GM19240 (cell line): ENCODE measurements at regions not wholly inside any gene's neighbourhood (a gene's known extent, or its start where the extent isn't known, plus 50 kb on each side); places are given as distances from the start of the nearest gene placed in this dataset.

Experiments
- DNase-seq: peaks from one replicate; pipeline ENCODE4 v3.0.0; 2011; ENCODE audit warnings: low spot score; ENCODE audit not compliant: insufficient read length

GRCh38 chr20:9920866-9921265 is 82.0 kb upstream of the PAK5 start:
- DNase-seq: no peak

GRCh38 chr20:9919271-9920014 is 80.6 kb upstream of the PAK5 start:
- DNase-seq: no peak

GRCh38 chr20:9918348-9918747 is 79.5 kb upstream of the PAK5 start:
- DNase-seq: no peak

GRCh38 chr20:9916761-9917160 is 77.9 kb upstream of the PAK5 start:
- no peak for DNase-seq

GRCh38 chr20:9912858-9913434 is 74.1 kb upstream of the PAK5 start:
- no peak for DNase-seq

- DNase-seq: no peak
These were observed 73.4 kb upstream of the PAK5 start for GRCh38 chr20:9912290-9912689.

GRCh38 chr20:9911519-9911918 is 72.6 kb upstream of the PAK5 start:
- no peak for DNase-seq

GRCh38 chr20:9909167-9909566 is 70.3 kb upstream of the PAK5 start:
- DNase-seq: no peak

GRCh38 chr20:9903048-9903655 is 64.3 kb upstream of the PAK5 start:
- DNase-seq: no peak

- no peak for DNase-seq
These were observed 50.5 kb upstream of the PAK5 start for GRCh38 chr20:9889270-9889981.
